ENCODE measurements at regions not wholly inside any gene's neighbourhood (a gene's known extent, or its start where the extent isn't known, plus 50 kb on each side); places are given as distances from the start of the nearest gene placed in this dataset.

DNA sequence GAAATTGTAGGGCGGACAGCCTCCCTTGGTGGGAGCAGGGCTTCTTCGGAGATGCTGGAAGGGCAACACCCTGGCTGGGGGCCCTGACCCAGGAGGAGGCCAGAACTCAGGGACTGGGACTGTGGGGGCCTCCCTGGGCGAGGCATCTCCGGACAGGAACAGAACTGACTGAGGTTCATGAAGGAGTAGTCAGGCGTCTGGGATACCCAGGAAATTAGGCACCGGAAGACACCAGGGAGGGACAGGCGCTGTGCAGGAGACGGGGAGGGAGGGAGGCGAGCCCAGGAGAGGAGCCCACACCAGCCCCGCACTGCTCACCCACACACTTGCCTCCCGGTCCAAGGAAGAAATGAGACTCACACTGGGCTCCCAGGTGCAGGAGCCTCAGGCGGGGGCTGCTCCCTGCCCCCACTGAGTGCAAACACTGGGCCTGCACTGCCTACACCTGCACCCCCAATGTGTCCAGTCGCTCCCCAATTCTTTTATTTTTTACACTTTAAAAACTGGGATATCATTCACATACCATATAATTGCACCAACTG lies 262.6 kb upstream of the SFSWAP start:
- no peak for TF ChIP-seq POLR2AphosphoS5 (IDR thresholded peaks at IDR 0.05; ENCODE audit: low read depth, low read length)
- no peak for TF ChIP-seq TAF1 (IDR thresholded peaks at IDR 0.05; ENCODE audit: borderline replicate concordance, low read depth, low read length)
- no peak for TF ChIP-seq POLR2A (IDR thresholded peaks at IDR 0.05; ENCODE audit: low read depth, low read length)

All from GM12892 (cell line).